Stimulated activated naive B cell treated with anti-CD40 and anti-IgM and Interleukin-4, amounts not matched to agents 10 μg/mL and 1 μg/mL and 100 μg/mL, for 72 hours (primary cell): ENCODE measurements at regions not wholly inside any gene's neighbourhood (a gene's known extent, or its start where the extent isn't known, plus 50 kb on each side); places are given as distances from the start of the nearest gene placed in this dataset.
A peak's percentile ranks its signal among the peaks of the same experiment; 100 is the strongest.

Experiments
- ATAC-seq, 2 donors: fragments of 150-1000 bp; cut with Tn5 transposase; replicated peaks; 2 replicates each; pipeline ENCODE4 v1.10.0; 2021; ENCODE audit warnings: moderate library complexity in 1 of 2
- DNase-seq: peaks from one replicate; pipeline ENCODE4 v3.0.0; 2021
- H3K27ac Mint-ChIP-seq: one replicate; pipeline ENCODE4 v1.8.0; 2022; ENCODE audit warnings: mild to moderate bottlenecking, mixed read lengths
- H3K27me3 Mint-ChIP-seq, 2 donors: one replicate each; pipeline ENCODE4 v1.8.0; 2022; ENCODE audit warnings: mixed read lengths in 2 of 2
- H3K36me3 Mint-ChIP-seq, 2 donors: one replicate each; pipeline ENCODE4 v1.8.0; 2022; ENCODE audit warnings: mixed read lengths in 2 of 2, mild to moderate bottlenecking in 1 of 2
- H3K4me1 Mint-ChIP-seq, 2 donors: one replicate each; pipeline ENCODE4 v1.8.0; 2022; ENCODE audit warnings: mixed read lengths in 2 of 2, mild to moderate bottlenecking in 1 of 2
- H3K4me3 Mint-ChIP-seq, 2 donors: one replicate each; pipeline ENCODE4 v1.8.0; 2022; ENCODE audit warnings: mild to moderate bottlenecking in 2 of 2, mixed read lengths in 2 of 2, moderate library complexity in 1 of 2
- H3K9me3 Mint-ChIP-seq, 2 donors: one replicate each; pipeline ENCODE4 v1.8.0; 2022; ENCODE audit warnings: mixed read lengths in 2 of 2, mild to moderate bottlenecking in 1 of 2

DNA sequence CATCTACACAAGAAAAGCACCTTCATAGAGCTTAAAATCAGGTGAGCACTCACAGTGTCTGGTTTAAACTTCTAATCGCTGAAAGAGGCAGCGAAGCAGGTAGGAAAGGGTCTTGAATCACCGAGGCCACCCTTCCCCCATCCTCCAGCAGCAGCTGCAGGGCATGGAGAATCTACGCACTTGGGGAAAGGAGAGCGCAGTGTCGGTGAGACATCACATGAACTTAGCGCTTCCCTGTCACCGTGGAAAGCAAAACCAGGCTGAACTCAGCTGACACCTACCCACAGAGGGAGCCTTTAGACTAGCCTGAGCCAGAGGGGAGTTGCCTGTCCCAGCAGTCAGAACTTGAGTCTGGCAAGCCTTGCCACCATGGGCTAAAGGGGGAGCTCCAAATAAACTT is 197.2 kb upstream of the ZFP42 start:
- no peak overlapping the region for H3K27ac Mint-ChIP-seq
- no peaks in the 10 kb centered on the region for H3K27me3 Mint-ChIP-seq
- DNase-seq, result no peak
- no peaks in the 10 kb centered on the region for H3K36me3 Mint-ChIP-seq
- peaks cover 15 to 16% of the 10 kb centered on the region in 2 donors for H3K9me3 Mint-ChIP-seq
- no peak for ATAC-seq
- no peaks in the 10 kb centered on the region for H3K4me1 Mint-ChIP-seq
- no peak overlapping the region for H3K4me3 Mint-ChIP-seq

DNA sequence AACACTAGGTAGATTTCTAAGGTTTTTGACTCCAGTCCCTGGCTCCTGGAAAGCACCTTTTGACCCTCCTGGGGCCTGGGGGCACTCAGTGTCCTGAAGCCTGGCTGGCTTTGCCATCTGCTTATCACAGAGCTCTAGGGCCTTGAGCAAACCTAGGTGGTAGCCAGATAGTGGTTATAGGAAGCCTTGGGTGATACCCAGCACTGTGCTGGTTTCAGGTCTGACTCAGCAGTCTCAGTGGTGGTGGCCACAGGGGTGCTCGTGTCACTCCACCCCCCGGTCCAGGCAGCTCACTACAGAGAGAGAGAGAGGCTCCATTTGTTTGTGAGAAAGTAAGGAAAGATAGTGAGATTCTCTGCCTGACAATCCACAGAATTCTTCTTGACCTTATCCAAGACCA is 195.8 kb upstream of the ZFP42 start:
- H3K4me1 Mint-ChIP-seq, result no peaks in the 10 kb centered on the region
- H3K4me3 Mint-ChIP-seq, result no peak overlapping the region
- ATAC-seq, result no peak
- H3K9me3 Mint-ChIP-seq, result peaks cover 15 to 16% of the 10 kb centered on the region in 2 donors
- no peak overlapping the region for H3K27ac Mint-ChIP-seq
- no peak for DNase-seq
- no peaks in the 10 kb centered on the region for H3K27me3 Mint-ChIP-seq
- no peaks in the 10 kb centered on the region for H3K36me3 Mint-ChIP-seq

DNA sequence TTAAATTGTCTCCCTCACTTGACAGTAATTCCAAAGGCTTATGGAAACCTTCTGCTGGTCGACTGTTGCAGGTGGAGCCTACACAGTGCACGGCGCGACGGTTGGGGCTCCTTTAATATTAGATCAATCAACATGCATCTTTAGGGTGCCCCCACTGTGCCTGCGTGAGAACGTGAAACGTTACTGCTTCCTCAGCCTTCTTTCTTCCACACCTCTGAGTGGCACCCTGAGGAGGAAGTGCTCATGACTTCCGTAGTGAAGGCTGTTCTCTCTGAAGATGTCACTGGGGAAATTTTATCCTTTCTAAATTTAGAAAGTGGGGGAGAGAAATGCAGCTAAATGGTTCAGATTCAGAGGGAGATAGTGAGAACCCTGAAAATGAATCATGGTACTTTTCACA is 184.0 kb upstream of the ZFP42 start:
- Mint-ChIP-seq H3K27me3 (no peaks in the 10 kb centered on the region), H3K4me1 (no peaks in the 10 kb centered on the region), H3K36me3 (no peaks in the 10 kb centered on the region), H3K27ac (no peak overlapping the region), H3K4me3 (no peak overlapping the region), H3K9me3 (peaks cover 9 to 12% of the 10 kb centered on the region in 2 donors)
- ATAC-seq, result no peak
- DNase-seq, result no peak

DNA sequence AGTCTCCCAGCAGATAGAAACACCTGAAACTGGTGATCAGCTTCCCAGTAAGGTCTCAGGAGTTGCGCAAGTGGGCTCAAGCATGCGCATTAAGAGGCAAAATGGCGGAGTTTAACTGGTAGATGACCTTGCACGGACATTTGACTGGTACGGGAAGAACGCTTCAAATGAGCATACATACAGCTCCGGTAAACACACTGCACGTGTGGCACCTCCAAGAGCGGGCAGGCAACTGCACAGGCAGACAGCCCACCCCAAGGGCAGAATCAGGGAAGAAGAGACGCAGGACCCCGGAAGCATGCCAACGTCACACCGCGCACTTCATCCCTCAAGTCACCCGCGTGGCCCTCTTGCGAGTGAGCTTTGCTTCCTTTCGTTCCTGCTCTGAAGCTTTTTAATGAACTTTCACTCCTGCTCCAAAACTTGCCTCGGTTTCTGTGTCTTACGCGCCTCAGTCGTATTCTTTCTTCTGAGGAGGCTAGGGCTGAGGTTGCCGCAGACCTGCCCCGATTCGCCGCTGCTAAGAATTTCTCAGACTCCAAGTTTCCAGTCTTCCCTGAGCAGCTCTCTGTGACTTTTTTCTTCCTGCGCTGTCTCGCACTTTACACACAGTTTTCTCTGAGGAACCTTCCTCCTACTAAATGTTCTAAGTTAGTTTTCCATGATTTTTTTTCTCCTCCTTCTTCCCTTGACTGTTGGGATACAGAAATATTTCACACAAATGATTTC is 180.7 kb upstream of the ZFP42 start:
- Mint-ChIP-seq H3K4me1 (no peaks in the 10 kb centered on the region), H3K36me3 (no peaks in the 10 kb centered on the region), H3K27ac (no peak overlapping the region), H3K27me3 (no peaks in the 10 kb centered on the region), H3K4me3 (peak overlapping the region; percentile 52 to 76), H3K9me3 (peaks cover 16 to 19% of the 10 kb centered on the region in 2 donors)
- DNase-seq (no peak), ATAC-seq (peak in 1 of 2 donors; percentile 31)

DNA sequence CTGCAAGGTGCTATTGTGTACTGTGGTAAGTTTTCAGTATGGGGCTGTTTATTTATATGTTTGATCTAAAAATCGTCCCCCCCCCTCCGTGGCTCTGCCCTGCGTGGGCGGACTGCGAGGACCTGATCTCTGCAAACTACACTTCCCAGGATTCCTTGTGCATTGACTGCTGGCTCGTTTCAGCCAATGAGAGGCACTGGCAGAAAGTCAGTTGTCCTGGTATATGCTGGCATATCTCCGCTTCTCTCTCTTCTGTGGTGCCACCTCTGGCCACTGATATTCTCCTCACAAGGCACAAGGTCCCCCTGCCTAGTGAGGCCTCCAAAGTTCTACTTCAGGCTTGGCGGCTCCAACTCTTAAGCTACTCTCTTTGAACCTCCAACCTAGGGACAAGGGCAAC is 168.8 kb upstream of the ZFP42 start:
- DNase-seq, result no peak
- no peak for ATAC-seq
- Mint-ChIP-seq H3K4me1 (no peaks in the 10 kb centered on the region), H3K27ac (no peak overlapping the region), H3K36me3 (no peaks in the 10 kb centered on the region), H3K9me3 (peaks cover 14 to 23% of the 10 kb centered on the region in 2 donors), H3K27me3 (no peaks in the 10 kb centered on the region), H3K4me3 (no peak overlapping the region)

DNA sequence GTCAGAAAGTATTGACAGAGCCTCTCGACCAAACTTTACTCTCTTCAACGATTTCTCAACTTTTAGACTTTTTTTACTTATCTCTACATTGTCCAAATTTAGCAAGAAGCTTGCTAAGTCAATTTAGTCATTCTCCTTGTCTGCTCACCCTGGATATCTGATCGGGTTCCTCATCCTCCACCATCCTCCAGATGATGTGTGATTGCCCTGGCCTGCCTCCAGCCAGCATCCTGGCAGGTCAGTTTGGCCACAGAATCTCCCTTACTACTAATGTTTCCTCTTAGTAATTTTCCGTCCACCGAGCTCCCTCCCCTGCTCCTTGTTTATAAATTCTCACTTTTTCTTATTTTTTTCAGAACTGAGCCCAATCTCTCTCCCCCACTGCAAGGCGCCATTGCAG is 167.9 kb upstream of the ZFP42 start:
- Mint-ChIP-seq H3K4me1 (no peaks in the 10 kb centered on the region), H3K4me3 (no peak overlapping the region), H3K27me3 (no peaks in the 10 kb centered on the region), H3K9me3 (peaks cover 16 to 29% of the 10 kb centered on the region in 2 donors), H3K27ac (no peak overlapping the region), H3K36me3 (no peaks in the 10 kb centered on the region)
- DNase-seq (no peak), ATAC-seq (no peak)

DNA sequence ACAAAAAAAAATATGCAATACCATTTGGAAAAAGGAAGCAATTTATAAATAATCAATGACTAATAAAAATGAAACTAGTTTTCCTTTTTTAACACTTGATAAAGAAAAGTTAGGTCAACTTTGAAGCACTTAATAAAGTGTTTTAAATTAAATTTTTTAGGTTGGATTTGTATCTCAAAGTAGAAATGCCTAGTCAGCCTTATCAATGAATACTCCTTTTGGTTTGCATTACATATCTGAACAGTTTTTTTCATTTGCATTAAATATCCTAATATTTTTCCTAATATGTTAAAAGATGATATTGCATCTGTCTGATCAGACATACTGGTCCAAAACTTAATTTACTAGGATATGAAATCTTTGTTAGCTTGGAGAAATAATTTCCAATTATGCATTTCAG is 155.8 kb upstream of the ZFP42 start:
- Mint-ChIP-seq H3K36me3 (no peaks in the 10 kb centered on the region), H3K27ac (no peak overlapping the region), H3K4me3 (no peak overlapping the region), H3K4me1 (no peaks in the 10 kb centered on the region), H3K9me3 (peaks cover 12% of the 10 kb centered on the region in 2 donors), H3K27me3 (no peaks in the 10 kb centered on the region)
- DNase-seq (no peak), ATAC-seq (no peak)

DNA sequence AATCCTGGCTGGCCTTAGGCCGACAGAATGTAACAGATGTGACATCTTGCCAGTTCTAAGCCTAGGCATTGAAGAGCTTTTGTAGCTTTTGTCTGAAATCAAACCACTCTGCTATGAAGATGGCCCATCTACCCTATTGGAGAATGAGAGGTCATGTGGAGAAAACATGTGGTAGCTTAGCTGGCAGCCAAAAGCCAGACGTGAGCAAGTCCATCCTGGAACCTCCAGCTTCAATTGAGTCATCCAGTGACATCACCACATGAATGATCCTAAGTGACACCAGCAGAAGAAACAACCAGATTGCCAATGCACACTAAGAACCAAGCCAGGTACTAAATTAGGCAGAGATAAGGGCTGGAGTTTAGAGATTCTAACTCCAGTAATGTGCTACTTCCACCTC is 154.8 kb upstream of the ZFP42 start:
- Mint-ChIP-seq H3K4me3 (no peak overlapping the region), H3K27me3 (no peaks in the 10 kb centered on the region), H3K9me3 (peaks cover 10 to 16% of the 10 kb centered on the region in 2 donors), H3K4me1 (no peaks in the 10 kb centered on the region), H3K27ac (no peak overlapping the region), H3K36me3 (no peaks in the 10 kb centered on the region)
- no peak for DNase-seq
- ATAC-seq, result no peak

DNA sequence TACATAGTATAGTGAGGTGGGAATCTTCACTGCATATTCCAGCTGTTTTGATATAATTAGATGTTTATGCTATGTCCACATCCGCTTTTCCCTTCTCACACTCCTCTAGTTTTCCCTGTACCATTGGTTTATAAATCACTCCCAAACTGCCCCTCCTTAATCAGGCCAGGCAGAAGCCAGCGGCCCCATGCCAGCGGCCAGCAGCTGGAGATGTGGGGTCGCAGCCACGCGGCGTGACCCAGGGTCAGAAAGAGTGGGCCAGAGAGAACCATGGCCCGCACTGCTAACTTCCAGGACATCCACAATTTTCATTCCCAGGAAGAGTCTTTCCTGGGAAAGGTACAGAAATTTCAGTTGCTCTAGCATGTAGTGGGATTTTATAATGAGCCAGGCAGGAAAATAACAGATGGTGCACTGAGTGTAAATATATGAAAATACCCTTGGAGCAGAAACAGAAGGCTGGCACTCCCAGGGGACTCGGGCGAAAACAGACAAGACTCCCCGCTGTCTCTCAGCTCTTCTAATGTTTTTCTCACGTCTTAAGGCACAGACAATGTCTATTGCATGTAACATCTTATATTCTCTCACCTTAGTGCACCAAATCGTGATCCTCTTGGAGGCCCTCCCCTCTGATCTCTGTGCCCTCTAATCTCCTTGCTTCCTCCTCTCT is 145.9 kb upstream of the ZFP42 start:
- Mint-ChIP-seq H3K27ac (no peak overlapping the region), H3K27me3 (no peaks in the 10 kb centered on the region), H3K4me3 (no peak overlapping the region), H3K9me3 (peaks cover 11 to 14% of the 10 kb centered on the region in 2 donors), H3K4me1 (no peaks in the 10 kb centered on the region), H3K36me3 (no peaks in the 10 kb centered on the region)
- DNase-seq, result no peak
- no peak for ATAC-seq

DNA sequence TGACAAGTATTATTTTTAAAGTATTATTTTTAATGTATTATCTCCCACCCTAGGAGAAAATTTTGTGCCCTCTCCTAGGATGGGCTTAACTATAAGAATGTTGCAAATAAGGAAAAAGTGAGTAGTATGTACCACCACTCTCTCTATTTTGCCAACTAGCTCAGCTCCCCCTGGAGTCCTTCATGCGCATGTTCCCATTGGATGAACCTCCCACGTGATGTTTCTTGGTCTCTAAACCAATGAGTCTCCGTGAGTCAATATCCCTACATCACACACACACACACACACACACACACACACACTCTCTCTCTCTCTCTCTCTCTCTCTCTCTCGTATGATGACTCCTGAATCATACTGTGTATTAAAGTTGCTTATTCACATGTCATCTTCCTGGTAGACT is 129.7 kb upstream of the ZFP42 start:
- no peaks in the 10 kb centered on the region for H3K36me3 Mint-ChIP-seq
- no peak overlapping the region for H3K4me3 Mint-ChIP-seq
- no peaks in the 10 kb centered on the region for H3K4me1 Mint-ChIP-seq
- ATAC-seq, result no peak
- H3K9me3 Mint-ChIP-seq, result peaks cover 3 to 6% of the 10 kb centered on the region in 2 donors
- DNase-seq, result no peak
- H3K27ac Mint-ChIP-seq, result no peak overlapping the region
- no peaks in the 10 kb centered on the region for H3K27me3 Mint-ChIP-seq

DNA sequence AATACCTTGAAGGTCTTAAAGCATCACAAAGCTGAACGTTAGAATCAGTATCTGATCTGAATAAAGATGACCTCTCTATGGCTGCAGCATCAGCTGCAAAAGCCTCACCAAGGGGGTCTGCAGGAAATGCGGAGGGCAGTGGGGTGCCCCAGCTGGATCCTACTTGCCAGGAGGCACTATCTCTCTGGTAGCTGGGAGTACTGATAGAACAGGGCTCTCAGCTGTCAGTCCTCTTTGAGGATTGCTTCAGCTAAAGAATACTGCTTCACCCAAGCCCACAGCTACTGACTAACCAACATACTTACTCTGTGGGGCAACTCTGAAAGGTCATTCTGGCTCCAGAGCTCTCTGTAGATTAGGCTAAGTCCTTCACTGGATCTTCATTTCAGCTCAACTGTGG is 112.5 kb upstream of the ZFP42 start:
- DNase-seq (no peak), ATAC-seq (no peak)
- no peaks in the 10 kb centered on the region for H3K27me3 Mint-ChIP-seq
- no peaks in the 10 kb centered on the region for H3K36me3 Mint-ChIP-seq
- peaks cover under 1 to 12% of the 10 kb centered on the region in 2 donors for H3K9me3 Mint-ChIP-seq
- no peak overlapping the region for H3K27ac Mint-ChIP-seq
- H3K4me1 Mint-ChIP-seq, result no peaks in the 10 kb centered on the region
- H3K4me3 Mint-ChIP-seq, result no peak overlapping the region

DNA sequence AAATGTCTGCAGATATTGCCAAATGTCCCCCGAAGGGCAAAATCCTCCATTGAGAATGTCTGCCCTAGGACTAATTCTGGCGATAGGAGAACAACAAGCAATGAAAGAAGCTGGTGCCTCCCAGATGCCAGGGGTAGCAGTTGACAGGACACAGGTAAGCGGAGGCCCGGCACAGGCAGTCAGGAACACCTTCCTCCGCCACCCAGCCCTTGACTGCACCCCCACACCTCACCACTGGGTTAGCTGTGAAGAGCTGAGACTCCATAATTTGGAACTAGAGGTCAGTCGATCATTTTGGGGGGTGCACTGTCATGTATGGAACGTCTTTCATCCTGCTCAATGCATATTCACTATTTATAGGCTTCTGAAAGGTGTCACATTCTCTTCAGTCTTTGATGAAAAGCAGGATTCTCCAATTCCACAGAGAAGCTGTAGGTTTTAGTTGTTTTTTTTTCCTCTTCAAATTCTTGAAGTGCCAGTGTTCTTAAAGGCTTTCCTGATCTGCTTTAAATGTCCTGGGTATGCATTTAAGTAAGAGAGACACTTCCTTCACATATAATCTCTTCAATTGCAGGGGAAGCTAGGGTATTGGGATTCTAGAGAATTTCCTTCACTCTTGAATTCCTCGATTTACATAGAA is 111.6 kb upstream of the ZFP42 start:
- DNase-seq (no peak), ATAC-seq (no peak)
- Mint-ChIP-seq H3K36me3 (no peaks in the 10 kb centered on the region), H3K4me1 (no peaks in the 10 kb centered on the region), H3K27ac (no peak overlapping the region), H3K4me3 (no peak overlapping the region), H3K27me3 (no peaks in the 10 kb centered on the region), H3K9me3 (peaks cover 0 to 11% of the 10 kb centered on the region in 2 donors)

DNA sequence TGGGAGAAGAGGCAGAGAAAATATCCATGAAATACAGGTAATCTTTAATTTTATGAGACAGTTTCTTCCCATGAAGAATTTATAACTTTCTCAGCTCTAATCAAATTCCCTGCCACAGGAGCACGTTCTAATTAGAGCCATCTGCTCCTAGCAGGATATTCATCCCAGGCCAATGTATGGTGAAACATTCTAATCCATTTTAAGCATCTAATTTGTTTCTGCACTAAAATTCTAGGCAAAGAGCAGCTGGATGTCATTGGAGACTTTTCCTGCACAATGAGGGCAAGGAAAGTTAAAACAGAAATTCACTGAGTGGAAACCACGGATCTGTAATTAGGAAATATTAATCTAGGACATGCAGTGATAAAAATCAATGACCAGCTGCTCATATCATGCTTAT is 107.7 kb upstream of the ZFP42 start:
- no peaks in the 10 kb centered on the region for H3K36me3 Mint-ChIP-seq
- no peaks in the 10 kb centered on the region for H3K27me3 Mint-ChIP-seq
- H3K9me3 Mint-ChIP-seq, result peaks cover 4 to 13% of the 10 kb centered on the region in 2 donors
- ATAC-seq (no peak), DNase-seq (no peak)
- no peak overlapping the region for H3K27ac Mint-ChIP-seq
- no peaks in the 10 kb centered on the region for H3K4me1 Mint-ChIP-seq
- no peak overlapping the region for H3K4me3 Mint-ChIP-seq

DNA sequence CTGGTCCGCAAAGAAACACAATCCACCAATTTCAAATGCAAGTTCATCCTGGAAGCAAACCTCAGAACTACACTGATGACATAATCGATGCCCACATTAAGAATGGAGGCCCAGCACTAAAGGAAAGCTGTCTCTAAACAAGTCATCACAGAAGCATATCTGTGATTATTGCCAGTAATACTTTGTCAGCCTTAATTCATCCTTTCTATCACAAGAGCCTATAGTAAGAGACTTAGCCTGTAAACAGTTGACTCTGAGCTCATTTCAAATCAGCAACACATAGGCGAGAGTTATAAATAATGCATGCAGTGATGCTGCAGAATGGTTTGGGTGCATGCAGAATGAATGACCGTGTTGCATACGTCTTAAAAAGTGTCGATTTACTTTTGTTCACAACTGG is 105.9 kb upstream of the ZFP42 start:
- no peak for DNase-seq
- H3K27ac Mint-ChIP-seq, result no peak overlapping the region
- H3K4me1 Mint-ChIP-seq, result no peaks in the 10 kb centered on the region
- no peak for ATAC-seq
- H3K9me3 Mint-ChIP-seq, result peaks cover 10 to 13% of the 10 kb centered on the region in 2 donors
- no peak overlapping the region for H3K4me3 Mint-ChIP-seq
- H3K36me3 Mint-ChIP-seq, result no peaks in the 10 kb centered on the region
- H3K27me3 Mint-ChIP-seq, result no peaks in the 10 kb centered on the region

DNA sequence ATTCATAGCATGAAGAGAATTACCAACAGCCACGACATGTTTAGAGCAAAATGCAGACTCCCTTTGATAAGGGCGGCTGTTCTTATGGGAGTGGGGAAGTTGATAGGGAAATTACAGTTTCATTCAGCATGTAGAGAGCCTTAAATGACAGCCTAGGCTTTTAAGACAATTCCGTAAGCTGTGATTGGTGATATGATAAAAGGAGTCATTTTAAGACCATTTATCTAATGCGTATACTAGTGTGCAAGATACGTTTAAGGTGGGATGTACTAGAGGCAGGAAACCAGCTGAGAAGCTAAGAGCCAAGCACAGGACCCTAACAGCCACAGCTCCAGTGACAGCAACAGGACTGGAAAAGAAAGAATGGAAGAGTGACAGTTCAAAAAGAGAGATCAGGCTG is 102.2 kb upstream of the ZFP42 start:
- no peaks in the 10 kb centered on the region for H3K4me1 Mint-ChIP-seq
- no peak overlapping the region for H3K27ac Mint-ChIP-seq
- ATAC-seq (no peak), DNase-seq (no peak)
- no peaks in the 10 kb centered on the region for H3K27me3 Mint-ChIP-seq
- H3K36me3 Mint-ChIP-seq, result no peaks in the 10 kb centered on the region
- peaks cover 7 to 10% of the 10 kb centered on the region in 2 donors for H3K9me3 Mint-ChIP-seq
- no peak overlapping the region for H3K4me3 Mint-ChIP-seq
